OCI-LY3 (cell line): ENCODE measurements at regions not wholly inside any gene's neighbourhood (a gene's known extent, or its start where the extent isn't known, plus 50 kb on each side); places are given as distances from the start of the nearest gene placed in this dataset.

Experiments used
- H2AFZ ChIP-seq: fragments of 200-600, 300-600 bp; shearing (Covaris generic); 2 replicates; pipeline ENCODE4 v1.6.0; 2014; ENCODE audit warnings: antibody characterized with exemption, low read depth, low read length
- H3K27ac ChIP-seq: fragments of 200-600, 300-600 bp; sonication (generic); 2 replicates; pipeline ENCODE4 v1.5.1; 2014; ENCODE audit warnings: mild to moderate bottlenecking, low read length, moderate library complexity, mixed read lengths
- H3K27me3 ChIP-seq: fragments of 200-600, 300-600 bp; sonication (generic); 2 replicates; pipeline ENCODE4 v1.6.1; 2014; ENCODE audit warnings: low read depth, low read length, mixed read lengths
- H3K36me3 ChIP-seq: fragments of 200-600, 300-600 bp; sonication (generic); replicated peaks from 2 replicates; pipeline ENCODE3; 2014; ENCODE audit warnings: low read depth, low read length, mixed read lengths
- H3K4me1 ChIP-seq: fragments of 300-600, 200-600 bp; sonication (generic); 2 replicates; pipeline ENCODE4 v1.6.1; 2014; ENCODE audit warnings: low read length, mixed read lengths
- H3K4me2 ChIP-seq: fragments of 200-600, 300-600 bp; sonication (generic); 2 replicates; pipeline ENCODE4 v1.6.1; 2014; ENCODE audit warnings: low read length, mixed read lengths
- H3K4me3 ChIP-seq: fragments of 300-600, 200-600 bp; sonication (generic); 2 replicates; pipeline ENCODE4 v1.5.1; 2014; ENCODE audit warnings: antibody characterized with exemption, mild to moderate bottlenecking, low read length, moderate library complexity
- H3K79me2 ChIP-seq: fragments of 300-600, 200-600 bp; shearing (Covaris generic); 2 replicates; pipeline ENCODE4 v1.6.1; 2014; ENCODE audit warnings: mild to moderate bottlenecking, low read length, mixed read lengths
- H3K9ac ChIP-seq: fragments of 300-600, 200-600 bp; shearing (Covaris generic); 2 replicates; pipeline ENCODE4 v1.6.0; 2014; ENCODE audit warnings: mild to moderate bottlenecking, low read length, moderate library complexity
- H3K9me3 ChIP-seq: fragments of 200-600, 300-600 bp; shearing (Covaris generic); 2 replicates; pipeline ENCODE4 v1.6.1; 2014; ENCODE audit warnings: low read length, mixed read lengths; ENCODE audit not compliant: insufficient read depth
- H4K20me1 ChIP-seq: fragments of 200-600, 300-600 bp; sonication (generic); 2 replicates; pipeline ENCODE4 v1.6.1; 2016; ENCODE audit warnings: low read length, mixed read lengths; ENCODE audit not compliant: insufficient read depth
- EZH2phosphoT487 ChIP-seq: fragments of 200-600 bp; shearing (Covaris generic); IDR thresholded peaks from 2 replicates; pipeline ENCODE4 v1.6.1; 2018; ENCODE audit warnings: antibody characterized with exemption, mixed run types, low read depth
- TF ChIP-seq, protein P1 (sequence below): fragments of 200-600, 300-600 bp; sonication (generic); IDR thresholded peaks from 2 replicates; pipeline ENCODE4 v1.5.1; 2014; ENCODE audit warnings: antibody characterized with exemption, low read length, low read depth

DNA sequence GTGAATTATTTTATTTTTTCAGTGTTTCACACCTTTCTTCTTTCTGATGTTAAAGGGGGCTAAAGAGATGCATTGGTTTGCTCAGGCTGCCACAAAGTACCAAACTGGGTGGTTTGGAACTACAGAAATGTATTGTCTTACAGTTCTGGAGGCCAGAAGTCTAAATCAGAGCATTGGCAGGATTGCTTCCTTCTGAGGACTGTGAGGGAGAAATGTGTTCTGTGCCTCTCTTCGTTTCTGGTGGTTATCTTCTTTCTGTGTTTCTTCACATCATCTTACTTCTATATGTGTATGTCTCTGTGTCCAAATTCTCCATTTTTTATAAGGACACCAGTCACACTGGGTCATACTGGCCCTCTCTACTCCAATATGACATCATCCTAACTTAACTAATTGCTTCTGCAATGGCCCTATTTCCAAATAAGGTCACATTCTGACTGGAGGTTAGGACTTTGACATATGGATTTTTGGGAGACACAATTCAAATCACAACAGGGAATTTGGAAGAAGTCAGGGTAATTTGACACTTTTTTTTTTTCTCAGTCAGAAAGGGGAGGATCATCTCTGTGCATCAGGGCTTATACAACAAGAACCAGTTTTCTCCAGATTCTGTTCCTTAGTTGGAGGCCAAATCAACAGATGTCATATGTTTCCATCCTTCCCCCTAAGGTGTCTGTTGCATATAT, 188.2 kb downstream of the KCNRG start:
- H3K4me3 ChIP-seq: no peak overlapping the region
- no peak overlapping the region for H3K27ac ChIP-seq
- no peaks in the 10 kb centered on the region for H3K27me3 ChIP-seq
- no peak overlapping the region for H3K9ac ChIP-seq
- peaks cover 4% of the 10 kb centered on the region for H3K4me1 ChIP-seq
- no peaks in the 10 kb centered on the region for H3K36me3 ChIP-seq
- no peak for TF ChIP-seq EZH2phosphoT487
- TF ChIP-seq, protein P1, sequence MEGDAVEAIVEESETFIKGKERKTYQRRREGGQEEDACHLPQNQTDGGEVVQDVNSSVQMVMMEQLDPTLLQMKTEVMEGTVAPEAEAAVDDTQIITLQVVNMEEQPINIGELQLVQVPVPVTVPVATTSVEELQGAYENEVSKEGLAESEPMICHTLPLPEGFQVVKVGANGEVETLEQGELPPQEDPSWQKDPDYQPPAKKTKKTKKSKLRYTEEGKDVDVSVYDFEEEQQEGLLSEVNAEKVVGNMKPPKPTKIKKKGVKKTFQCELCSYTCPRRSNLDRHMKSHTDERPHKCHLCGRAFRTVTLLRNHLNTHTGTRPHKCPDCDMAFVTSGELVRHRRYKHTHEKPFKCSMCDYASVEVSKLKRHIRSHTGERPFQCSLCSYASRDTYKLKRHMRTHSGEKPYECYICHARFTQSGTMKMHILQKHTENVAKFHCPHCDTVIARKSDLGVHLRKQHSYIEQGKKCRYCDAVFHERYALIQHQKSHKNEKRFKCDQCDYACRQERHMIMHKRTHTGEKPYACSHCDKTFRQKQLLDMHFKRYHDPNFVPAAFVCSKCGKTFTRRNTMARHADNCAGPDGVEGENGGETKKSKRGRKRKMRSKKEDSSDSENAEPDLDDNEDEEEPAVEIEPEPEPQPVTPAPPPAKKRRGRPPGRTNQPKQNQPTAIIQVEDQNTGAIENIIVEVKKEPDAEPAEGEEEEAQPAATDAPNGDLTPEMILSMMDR: no peak
- no peaks in the 10 kb centered on the region for H4K20me1 ChIP-seq
- no peak overlapping the region for H2AFZ ChIP-seq
- no peaks in the 10 kb centered on the region for H3K79me2 ChIP-seq
- no peak overlapping the region for H3K4me2 ChIP-seq
- H3K9me3 ChIP-seq: no peaks in the 10 kb centered on the region

DNA sequence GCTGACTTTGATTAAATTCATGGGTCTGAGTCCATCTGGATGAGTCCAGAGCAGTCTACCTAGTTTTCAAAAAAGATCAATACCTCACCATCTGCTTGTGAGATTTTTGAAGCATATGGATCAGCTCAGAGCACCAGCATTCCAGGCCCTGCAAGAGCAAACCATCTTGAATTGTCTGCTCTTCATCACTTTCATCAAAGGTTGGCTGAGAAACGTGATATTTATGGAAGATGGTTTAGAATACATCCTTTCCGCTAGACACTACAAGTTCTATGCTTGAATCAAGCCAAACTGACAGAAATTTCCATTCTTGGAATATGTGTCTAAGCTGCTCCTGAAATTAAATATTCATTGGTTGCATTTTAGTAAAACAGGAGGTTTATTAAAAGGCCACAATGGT, 190.3 kb downstream of the KCNRG start:
- TF ChIP-seq EZH2phosphoT487: no peak
- TF ChIP-seq, protein P1: no peak
- H3K4me2 ChIP-seq: no peak overlapping the region
- peaks cover 18% of the 10 kb centered on the region for H3K4me1 ChIP-seq
- H2AFZ ChIP-seq: no peak overlapping the region
- no peak overlapping the region for H3K9ac ChIP-seq
- no peak overlapping the region for H3K27ac ChIP-seq
- no peak overlapping the region for H3K4me3 ChIP-seq
- no peaks in the 10 kb centered on the region for H3K27me3 ChIP-seq
- H3K9me3 ChIP-seq: no peaks in the 10 kb centered on the region
- no peaks in the 10 kb centered on the region for H3K79me2 ChIP-seq
- no peaks in the 10 kb centered on the region for H3K36me3 ChIP-seq
- H4K20me1 ChIP-seq: no peaks in the 10 kb centered on the region

DNA sequence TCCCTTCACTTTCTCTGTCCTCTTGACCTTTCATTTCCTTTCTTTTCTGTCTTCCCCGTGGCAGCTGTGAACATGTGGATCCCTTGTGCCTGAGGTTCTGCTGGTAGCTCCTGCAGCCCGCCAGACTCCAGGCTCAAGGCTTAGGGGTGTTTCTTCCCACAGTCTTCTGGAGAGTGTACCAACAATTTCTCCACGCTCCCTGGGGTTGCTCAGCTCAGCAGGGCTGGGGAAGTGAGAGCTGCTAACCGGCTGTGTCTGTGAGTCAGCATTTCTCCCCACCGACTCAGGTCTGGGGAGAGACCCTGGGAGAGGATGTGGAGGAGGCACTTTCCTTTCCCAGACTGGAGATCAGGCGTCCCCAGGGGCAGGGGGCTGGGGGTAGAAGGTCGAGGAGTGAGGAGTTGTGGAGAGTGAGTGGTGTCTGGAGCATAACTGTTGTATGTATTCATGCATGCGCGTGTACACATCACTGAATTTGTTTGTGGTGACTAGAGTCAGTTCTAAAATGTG, 193.6 kb downstream of the KCNRG start:
- H3K9ac ChIP-seq: peak overlapping the region; percentile 60
- H3K4me2 ChIP-seq: peak overlapping the region; percentile 89
- peaks cover 10% of the 10 kb centered on the region; the same call in 1 of the 2 replicates for H3K9me3 ChIP-seq
- peak overlapping the region; percentile 65 for H2AFZ ChIP-seq
- H3K36me3 ChIP-seq: peaks cover 15% of the 10 kb centered on the region
- TF ChIP-seq, protein P1: no peak
- no peak for TF ChIP-seq EZH2phosphoT487
- no peaks in the 10 kb centered on the region for H3K27me3 ChIP-seq
- peak overlapping the region; percentile 75 for H3K4me3 ChIP-seq
- H4K20me1 ChIP-seq: no peaks in the 10 kb centered on the region
- peaks cover 18% of the 10 kb centered on the region for H3K4me1 ChIP-seq
- no peaks in the 10 kb centered on the region for H3K79me2 ChIP-seq
- peak overlapping the region; percentile 31; the same call in 1 of the 2 replicates for H3K27ac ChIP-seq

DNA sequence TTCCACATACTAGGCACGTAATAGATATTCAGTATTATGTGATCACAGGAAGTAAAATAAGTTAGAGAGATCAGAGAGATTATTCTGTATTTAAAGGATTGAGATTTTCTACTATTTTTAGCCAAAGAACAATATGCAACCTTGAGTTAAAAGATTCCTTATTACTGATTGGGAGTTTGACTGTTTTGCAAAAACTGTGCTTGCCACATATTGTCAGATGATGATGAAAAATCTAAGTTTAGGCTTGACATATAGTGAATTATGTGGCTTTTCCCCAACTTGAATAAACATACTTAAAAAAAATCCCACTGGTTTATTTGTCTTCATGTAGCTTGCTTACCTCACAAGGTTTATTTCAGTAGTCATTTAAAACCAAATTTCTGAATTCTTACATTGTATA, 194.4 kb downstream of the KCNRG start:
- Histone ChIP-seq H3K27me3 (no peaks in the 10 kb centered on the region), H4K20me1 (no peaks in the 10 kb centered on the region), H3K9me3 (peaks cover 13% of the 10 kb centered on the region; the same call in 1 of the 2 replicates), H3K27ac (no peak overlapping the region), H3K4me2 (peak overlapping the region; percentile 89), H3K9ac (peak overlapping the region; percentile 60), H3K79me2 (no peaks in the 10 kb centered on the region), H3K4me3 (peak overlapping the region; percentile 75), H3K36me3 (peaks cover 17% of the 10 kb centered on the region), H2AFZ (no peak overlapping the region), H3K4me1 (peaks cover 18% of the 10 kb centered on the region)
- TF ChIP-seq EZH2phosphoT487: no peak
- TF ChIP-seq, protein P1: no peak
